ENCODE measurements at regions not wholly inside any gene's neighbourhood (a gene's known extent, or its start where the extent isn't known, plus 50 kb on each side); places are given as distances from the start of the nearest gene placed in this dataset.
"Not testable (repeated sequence)": the region's sequence is repeated elsewhere in the genome, so short reads cannot be mapped to it uniquely, and the experiment has no call there.

DNA sequence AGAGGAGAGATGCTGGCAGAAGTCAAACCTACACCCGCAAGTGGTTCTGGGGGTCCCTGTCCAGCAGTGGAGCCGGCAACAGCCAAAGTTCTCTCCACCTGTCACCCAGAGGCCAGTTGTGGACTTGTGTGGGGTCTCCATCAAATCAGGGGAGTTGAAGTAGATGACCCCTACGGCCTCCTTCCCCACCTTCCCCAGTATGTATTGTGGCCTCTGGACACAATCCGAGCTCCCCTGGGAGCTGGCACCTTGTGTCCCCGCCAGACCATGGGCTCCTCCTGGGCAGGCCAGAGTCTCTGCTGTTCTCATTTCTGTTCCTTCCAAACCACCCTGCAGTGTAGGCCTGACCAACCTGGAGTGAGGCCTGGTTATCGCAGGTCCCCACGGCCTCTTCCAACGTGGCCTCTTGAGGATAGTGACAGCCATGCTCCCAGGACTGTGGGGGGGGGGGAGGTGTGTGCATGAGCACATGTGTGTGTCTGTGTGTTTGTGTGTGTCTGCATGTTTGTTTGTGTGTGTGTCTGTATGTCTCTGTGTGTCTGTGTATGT, 246.4 kb downstream of the MATN1 start:
- DNase-seq = no peak

DNA sequence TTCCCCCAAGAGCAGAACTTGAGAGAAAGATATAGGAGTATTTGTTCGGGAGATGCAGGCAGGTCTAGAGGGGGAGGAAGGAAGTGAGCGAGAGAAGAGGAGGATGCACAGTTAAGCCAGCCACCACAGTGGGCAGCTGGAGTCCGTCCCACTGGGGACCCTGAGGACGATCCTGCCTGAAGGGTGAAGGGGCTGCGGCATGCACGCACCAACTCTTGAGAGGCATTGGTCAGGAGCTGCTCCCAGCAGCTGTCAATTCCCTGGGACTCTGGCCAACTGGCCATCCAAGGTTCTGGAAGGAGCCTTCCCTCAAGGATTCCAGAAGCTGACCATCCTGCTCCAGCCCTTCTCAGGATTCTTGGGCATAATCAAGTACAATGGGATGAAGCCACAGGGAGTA, 246.9 kb downstream of the MATN1 start:
- DNase-seq = no peak

DNA sequence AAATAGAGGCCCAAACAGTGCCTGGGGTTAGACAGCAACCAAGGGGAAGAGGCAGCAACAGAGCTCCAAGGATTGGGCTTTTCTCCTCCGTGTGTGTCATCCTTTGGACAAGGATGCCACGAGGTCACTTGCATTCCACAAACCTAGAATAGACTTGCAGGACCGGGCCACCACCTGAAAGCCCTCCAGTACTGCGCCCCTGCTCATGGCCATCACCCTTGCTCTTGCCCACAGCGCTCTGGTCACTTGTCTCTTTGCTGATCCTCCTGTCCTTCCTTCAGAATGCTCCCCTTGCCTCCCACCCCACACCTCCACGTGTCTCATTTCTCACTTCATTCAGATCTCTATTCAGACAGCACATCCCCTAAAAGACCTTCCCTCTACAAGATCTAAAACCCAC, 247.4 kb downstream of the MATN1 start:
- DNase-seq = no peak

DNA sequence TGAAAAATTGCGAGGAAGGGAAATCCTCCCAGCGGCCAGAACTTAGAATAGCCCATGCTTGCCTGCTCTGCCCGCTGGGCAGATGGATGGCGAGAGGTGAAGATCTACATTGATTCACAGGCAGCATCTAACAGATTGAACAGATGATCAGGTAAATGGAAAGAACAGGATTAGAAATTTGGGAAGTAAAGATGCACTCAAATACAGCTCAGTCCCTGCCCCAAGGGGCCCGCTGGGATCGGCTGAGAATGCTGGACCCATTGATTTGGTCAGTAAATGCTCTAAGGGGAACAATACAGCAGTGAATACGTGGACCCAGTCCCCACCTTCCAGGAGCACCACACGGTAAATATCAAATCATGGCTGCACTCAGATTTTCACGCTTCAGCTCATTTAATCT, 248.2 kb downstream of the MATN1 start:
- DNase-seq = no peak

DNA sequence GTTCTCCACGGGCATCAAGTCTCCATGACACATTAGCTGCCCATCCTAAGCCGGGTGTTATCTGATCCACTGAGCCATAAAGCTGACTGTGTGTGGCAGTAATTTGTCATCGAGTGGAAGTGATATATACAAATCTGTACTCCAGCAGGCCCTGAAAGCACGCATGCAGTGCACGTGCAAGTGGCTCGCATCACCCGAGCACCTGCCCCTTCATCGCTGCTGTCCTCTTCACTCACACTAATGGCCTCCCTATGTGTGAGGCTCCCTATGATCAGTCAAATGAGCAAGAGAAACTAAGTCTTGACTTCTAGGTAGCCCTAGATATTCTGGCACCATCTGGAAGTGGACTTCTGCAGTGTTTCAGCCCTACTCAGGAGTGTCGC, 248.6 kb downstream of the MATN1 start:
- DNase-seq = no peak

DNA sequence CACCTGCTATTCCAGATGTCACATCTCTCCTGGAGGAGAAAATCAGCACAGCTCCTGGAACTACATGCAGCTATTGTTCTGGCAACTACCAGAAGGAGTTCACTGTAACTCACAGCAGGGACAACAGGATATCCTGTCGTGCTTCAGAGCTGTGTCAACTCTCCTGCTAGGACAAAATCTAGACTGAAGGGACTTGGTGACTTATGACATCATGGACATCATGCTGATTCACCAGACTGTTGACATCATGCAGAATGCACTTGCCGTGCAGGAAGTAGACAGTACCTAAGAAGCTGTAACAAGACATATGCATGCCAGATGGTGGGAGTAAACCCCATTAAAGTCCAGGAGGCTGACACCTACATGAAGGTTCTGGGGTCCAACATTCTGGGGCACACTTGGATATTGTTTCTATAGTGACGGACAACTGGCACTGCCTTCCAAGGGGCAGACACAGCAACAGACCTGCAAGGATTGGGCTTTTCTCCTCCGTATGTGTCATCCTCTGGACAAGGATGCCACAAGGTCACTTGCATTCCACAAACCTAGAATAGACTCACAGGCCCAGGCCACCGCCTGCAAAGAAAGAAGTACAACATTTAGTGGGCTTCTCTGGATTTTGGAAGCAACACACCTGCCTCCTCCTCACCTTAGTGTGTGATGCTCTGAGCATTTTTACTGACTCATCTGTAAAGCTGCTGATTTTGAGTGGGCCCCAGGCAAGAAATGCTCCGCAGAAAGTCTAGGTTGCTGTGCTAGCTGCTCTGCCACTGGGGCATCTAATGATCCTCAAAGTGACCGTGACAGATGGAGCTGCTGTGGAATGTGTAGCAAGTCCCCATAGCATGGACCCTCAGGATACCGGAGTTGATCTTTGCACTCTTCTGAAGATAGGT, 249.2 kb downstream of the MATN1 start:
- DNase-seq = no peak

DNA sequence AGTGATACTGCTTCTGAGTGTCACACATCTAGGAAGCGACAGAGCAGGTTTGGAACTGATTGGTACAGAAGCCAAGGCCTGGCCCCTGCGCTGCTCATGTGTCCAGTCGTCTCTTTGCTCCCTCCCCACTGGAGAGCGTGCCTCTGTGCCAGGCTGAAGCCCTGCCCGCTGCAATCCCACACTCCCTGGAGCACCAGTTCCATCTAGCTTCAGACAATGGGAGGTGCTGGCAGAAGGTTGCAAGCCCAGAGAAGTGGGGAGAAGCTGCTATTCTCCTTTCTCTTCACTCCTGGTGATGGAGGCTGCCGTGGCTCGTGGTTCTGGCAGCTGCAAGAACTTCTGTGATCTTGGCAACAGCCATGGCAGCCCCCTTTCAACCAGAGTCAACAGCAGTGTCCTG, 250.9 kb downstream of the MATN1 start:
- DNase-seq = no peak

DNA sequence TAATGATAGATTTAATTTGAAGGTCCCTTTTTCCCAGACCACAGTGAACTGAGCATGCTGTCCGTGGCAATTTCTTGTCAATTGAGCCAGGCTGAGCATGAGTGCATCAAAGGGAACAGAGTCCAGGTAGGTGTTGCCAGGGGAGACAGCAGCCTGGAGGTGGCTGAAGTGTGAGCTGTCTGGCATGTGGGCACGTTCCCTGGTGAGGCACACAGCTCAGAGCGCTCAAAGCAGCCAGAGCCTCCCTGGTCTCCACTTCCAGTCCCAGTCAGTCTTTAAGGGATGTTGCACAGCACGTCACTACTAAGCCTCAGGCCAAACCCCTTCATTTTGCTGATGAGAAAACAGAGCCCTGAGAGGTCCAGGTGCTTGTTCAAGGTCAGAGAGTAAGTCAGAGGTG, 251.4 kb downstream of the MATN1 start:
- no peak for DNase-seq

DNA sequence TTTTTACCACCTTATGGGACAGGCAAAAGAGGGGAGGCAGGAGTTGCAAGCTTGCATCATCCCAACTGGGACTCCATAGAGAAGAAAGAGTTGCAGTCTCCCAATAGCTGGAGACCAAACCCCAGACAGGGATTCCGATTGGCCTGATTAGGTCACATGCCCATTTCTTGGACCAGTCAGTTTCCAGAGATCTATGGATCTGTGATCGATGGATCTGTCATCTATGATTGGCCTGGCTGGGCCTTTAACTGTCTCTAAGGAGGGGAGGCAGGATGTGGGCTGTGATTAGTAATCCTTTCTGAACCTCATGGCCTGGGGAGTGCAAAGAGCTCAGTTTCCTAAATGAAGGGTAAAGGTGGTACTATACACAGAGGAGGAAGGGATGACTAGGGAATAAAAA, 252.1 kb downstream of the MATN1 start:
- DNase-seq = no peak

DNA sequence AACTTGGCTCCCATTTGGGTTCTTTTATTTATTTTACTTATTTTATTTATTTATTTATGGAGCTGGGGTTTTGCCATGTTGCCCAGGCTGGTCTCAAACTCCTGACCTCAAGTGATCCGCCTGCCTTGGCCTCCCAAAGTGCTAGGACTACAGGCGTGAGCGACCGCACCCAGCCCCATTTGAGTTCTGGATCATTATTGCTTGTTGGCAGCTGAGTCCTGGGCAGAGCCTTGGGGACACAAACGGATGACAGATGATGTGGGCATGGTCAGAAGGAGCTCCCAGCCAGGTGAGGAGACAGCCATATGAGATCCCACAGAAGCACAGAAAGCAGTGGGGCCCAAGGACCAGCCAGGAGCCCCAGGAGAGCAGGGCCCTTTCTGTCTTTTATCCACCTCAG, 254.0 kb downstream of the MATN1 start:
- no peak for DNase-seq

DNA sequence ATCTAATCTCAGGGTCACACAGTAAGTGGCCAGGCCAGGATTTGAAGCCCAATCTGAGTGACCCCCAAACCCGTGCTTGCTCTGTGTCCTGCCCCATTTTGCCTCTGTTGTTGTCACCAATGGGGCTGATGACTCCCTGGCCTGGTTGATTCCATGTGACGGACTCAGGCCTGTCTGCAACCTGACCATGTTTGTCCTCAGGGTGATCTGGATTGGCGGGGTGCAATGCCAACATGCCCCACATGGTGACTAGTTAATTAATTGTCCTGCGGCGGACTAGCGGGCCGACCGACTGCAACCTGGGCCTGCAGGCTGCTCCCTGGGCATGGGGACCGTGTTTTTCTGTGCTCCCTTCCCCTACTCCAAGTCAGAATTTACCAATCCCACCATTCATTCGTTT, 256.3 kb downstream of the MATN1 start:
- DNase-seq = no peak

DNA sequence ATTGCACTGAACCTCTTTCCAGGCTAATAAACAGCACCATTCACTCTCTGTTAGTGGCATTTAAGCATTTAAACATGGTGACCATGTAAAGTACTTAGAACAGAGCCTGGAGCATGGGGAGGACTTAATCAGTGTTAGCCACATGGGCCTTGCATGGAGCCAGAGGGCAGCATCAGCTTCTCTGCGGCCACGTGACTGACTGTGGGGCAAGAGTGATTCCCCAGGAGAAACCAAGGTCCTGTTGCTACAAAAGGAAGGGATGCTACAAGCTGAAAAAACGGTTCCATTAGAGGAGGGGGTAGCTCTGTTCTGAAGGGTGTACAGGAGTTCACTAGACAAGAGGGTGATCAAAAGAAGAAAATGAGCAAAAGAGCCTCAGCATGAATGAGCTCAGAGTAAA, 256.8 kb downstream of the MATN1 start:
- DNase-seq = no peak

DNA sequence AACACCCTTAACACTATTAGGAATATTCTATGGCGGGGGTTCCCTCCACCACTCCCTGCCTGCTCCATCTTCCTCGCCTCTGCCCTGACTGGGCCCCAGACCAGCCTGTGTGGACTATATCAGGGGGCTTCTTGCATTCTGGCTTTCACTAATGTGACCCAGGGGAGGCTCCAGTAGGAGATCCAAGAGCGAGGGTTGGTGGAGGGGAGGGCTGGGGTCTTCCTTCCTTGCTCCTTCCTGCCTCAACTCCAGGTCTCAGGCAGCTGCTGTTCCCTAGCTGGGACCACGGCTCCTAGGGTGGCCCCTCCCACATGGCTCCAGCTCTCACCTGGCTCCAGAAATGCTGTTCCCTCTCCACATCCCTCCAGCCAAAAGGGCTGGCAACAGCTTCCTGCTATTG, 257.4 kb downstream of the MATN1 start:
- no peak for DNase-seq

DNA sequence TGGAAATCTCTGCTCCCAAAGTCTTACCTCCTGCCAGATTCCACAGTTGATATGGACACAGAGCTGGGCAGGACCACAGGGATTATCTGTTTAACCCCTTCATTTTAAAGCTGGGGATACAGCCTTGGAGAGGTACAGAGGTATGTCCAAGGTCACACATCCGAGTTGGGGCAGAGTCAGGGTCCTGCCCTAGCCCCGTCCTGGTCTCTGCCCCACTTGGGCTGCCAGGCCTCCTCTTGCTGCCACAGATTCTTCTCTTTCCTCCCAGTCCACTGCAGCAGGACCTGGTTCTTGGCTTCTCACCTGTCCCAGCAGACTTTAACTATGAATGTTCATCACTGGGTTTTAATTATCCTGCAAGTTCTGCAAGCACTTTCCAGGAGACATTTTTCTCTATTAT, 258.3 kb downstream of the MATN1 start:
- no peak for DNase-seq

DNA sequence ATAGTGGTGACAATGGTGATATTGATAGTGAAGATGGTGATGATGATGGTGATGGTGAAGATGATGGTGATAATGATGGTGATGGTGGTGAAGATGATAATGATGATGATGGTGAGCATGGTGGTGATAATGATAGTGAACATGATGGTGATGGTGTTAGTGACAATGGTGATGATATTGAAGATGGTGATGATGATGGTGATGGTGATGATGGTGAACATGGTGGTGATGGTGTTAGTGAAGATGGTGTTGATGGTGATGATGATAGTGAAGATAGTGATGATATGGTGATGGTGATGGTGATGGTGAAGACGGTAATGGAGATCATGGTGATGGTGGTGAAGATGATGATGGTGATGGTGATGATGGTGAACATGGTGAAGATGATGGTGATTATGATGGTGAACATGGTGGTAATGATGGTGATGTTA, 259.2 kb downstream of the MATN1 start:
- no peak for DNase-seq

DNA sequence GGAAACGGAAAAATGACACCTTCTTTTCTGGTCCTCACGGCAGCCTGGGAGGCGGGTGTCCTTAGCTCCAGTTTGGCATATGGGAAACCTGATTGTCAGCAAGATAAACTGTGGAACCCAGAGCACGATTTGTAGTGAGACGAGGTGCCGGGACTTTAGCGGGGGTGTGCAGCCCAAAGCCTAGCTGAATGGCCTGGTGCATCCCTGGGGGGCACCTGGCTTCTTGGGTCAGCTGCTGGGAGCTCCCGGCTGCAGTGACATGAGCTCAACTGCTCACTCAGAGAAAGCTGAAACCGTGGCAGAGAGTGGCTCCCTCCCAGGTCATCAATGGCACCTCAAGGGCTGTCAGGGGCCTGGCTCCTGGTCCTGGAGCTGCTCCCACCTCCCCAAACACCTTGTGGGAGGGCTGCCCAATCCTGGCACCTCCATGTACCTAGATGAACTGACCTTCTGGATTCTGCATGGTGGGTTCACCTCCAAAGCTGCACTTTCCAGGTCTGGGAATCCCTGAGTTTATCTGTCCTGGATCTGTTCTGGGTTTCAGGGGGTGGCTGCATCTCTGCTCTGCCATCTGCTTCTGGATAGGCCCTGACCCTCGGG, 260.5 kb downstream of the MATN1 start:
- DNase-seq = no peak

DNA sequence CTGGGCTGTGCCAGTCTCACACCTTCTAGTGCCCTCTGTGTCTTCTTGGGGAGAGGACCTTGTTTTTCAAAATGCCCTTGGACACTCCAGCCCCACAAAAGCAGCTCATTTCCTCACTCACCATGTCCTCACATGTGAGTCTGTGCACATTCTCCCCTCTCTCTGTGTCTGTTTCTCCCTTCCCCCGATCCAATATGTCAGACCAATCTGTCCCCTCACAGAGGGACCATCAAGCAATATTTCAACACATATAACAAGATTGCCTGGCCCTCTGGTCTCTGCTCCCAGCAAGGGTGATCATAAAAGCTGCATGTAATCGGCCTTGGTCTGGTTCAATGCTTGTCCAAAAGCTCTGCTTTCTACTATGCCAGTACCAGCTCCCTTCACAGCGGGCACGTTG, 261.2 kb downstream of the MATN1 start:
- DNase-seq = no peak

DNA sequence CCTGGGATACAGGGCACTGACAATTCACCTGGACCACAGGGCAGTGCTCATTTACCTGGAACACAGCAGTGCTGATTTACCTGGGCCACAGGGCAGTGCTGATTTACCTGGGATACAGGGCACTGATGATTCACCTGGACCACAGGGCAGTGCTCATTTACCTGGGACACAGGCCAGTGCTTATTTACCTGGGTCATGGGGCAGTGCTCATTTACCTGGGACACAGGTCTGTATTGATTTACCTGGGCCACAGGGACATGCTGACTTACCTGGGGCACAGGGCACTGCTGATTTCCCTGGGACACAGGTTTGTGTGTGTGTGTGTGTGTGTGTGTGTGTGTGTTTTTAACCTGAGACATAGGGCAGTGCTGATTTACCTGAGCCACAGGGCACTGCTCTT, 261.7 kb downstream of the MATN1 start:
- no peak for DNase-seq

DNA sequence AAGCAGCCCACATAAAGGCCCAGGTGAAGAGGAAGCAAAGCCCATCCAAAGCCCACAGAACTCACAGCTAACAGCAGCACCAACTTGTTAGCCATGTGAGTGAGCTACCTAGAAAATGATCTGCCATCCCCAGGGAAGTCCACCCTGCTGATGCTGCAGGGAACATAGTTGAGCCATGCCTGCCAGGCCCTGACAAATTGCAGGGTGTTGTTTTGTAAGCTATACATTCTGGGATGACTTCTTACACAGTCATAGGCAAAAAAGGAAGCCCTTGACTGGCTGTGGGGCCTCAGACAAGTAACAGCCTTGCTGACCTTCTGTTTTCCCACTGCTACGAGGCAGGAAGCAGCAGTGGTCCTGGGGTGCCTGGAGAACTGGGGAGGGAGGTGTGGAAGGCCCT, 262.7 kb downstream of the MATN1 start:
- DNase-seq = no peak

DNA sequence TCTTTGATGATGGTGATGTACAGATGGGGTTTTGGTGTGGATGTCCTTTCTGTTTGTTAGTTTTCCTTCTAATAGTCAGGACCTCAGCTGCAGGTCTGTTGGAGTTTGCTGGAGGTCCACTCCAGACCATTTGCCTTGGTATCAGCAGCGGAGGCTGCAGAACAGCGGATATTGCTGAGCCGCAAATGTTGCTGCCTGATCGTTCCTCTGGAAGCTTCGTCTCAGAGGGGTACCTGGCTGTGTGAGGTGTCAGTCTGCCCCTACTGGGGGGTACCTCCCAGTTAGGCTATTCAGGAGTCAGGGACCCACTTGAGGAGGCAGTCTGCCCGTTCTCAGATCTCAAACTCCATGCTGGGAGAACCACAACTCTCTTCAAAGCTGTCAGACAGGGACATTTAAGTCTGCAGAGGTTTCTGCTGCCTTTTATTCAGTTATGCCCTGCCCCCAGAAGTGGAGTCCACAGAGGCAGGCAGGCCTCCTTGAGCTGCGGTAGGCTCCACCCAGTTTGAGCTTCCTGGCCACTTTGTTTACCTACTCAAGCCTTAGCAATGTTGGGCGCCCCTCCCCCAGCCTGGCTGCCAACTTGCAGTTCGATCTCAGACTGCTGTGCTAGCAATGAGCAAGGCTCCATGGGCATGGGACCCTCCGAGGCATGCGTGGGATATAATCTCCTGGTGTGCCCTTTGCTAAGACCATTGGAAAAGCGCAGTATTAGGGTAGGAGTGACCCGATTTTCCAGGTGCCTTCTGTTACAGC, 264.5 kb downstream of the MATN1 start:
- not testable (repeated sequence) for DNase-seq

DNA sequence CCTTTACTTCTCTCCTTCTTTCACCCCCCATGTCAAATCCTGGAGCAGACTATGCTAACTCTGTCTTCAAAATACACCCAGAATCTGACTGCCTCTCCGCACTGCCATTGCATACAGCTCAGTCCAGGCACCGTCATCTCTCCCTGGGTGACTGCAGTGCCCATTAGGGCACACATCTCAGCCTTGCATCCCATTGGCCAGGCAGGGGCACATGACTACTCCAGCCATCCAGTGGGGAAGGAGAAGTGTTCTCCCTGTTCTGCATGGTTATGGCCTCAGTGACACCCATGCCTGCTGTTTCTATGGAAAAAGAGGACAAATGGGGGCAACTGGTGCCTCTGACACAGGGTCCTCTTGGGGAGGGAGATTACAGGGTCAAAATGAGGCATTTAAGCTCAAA, 270.5 kb downstream of the MATN1 start:
- DNase-seq = no peak

DNA sequence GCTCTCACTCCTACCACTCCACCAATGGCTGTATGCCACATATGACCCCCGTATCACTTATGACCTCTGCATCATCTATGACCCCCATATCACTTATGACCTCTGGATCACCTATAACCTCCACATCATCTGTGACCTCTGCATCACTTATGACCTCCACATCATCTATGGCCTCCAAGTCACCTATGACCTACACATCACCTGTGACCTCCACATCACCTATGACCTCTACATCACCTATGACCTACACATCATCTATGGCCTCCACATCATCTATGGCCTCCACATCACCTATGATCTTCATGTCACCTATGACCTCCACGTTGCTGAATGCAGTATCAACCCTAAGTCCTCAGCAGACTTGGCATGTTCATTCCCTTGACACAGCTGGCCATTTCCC, 271.2 kb downstream of the MATN1 start:
- no peak for DNase-seq

DNA sequence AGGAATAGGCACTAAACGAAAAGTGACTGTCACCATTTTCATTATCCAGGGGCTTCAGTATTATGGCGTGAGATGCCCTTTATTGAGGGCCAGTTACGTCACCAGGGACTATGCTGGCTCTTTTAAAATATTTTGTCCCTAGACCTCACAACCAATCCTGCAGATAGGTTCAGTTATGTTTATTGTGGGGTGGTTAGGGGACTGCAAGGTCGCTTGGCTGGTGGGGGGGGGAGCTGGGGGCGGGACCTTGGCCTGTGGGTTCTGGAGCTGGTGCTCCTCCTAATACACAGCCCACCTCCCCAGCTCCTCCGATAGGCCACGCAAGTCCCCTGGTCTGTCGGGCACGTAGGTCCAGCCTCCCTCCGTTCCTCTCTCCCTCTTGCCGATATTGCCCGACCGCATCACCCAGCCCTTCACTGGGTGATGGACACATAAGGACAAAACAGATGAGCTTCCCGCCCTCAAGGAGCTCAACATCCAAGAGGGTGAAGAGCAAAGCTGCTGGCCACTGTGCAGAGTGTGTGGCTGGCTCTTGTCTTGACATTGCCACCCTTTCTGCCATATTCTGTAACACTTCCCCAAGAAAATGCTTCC, 271.8 kb downstream of the MATN1 start:
- DNase-seq = no peak

Data from NCI-H1048 (cell line).